NCI-H128 (cell line): ENCODE measurements at regions not wholly inside any gene's neighbourhood (a gene's known extent, or its start where the extent isn't known, plus 50 kb on each side); places are given as distances from the start of the nearest gene placed in this dataset.
"Not testable (repeated sequence)": the region's sequence is repeated elsewhere in the genome, so short reads cannot be mapped to it uniquely, and the experiment has no call there.

ENCODE experiments used
- DNase-seq: peaks from one replicate; lab custom pipeline; 2025; ENCODE audit not compliant: unreplicated experiment; lab: John Stamatoyannopoulos, UW

- no peak for DNase-seq
These were observed 69.5 kb upstream of the VGLL4 start for GRCh38 chr3:11713171-11713570.

- DNase-seq, result no peak
These were observed 68.9 kb upstream of the VGLL4 start for GRCh38 chr3:11712646-11713045.

- DNase-seq, result no peak
These were observed 68.2 kb upstream of the VGLL4 start for GRCh38 chr3:11711876-11712275.

- no peak for DNase-seq
These were observed 66.1 kb upstream of the VGLL4 start for GRCh38 chr3:11709782-11710181.

GRCh38 chr3:11707084-11707483, 63.4 kb upstream of the VGLL4 start:
- not testable (repeated sequence) for DNase-seq

- no peak for DNase-seq
These were observed 62.9 kb upstream of the VGLL4 start for GRCh38 chr3:11706604-11707003.

GRCh38 chr3:11705049-11705448, 61.3 kb upstream of the VGLL4 start:
- DNase-seq, result no peak

GRCh38 chr3:11703146-11703545, 59.4 kb upstream of the VGLL4 start:
- DNase-seq, result no peak

GRCh38 chr3:11699083-11699427, 55.3 kb upstream of the VGLL4 start:
- no peak for DNase-seq

GRCh38 chr3:11698326-11699082, 54.8 kb upstream of the VGLL4 start:
- DNase-seq, result no peak

GRCh38 chr3:11697701-11698100, 54.0 kb upstream of the VGLL4 start:
- DNase-seq, result no peak

GRCh38 chr3:11696054-11696453, 52.3 kb upstream of the VGLL4 start:
- DNase-seq, result no peak
